ENCODE measurements at regions not wholly inside any gene's neighbourhood (a gene's known extent, or its start where the extent isn't known, plus 50 kb on each side); places are given as distances from the start of the nearest gene placed in this dataset.

- TF ChIP-seq EZH2 (IDR thresholded peaks at IDR 0.05), result no peak
- no peak for TF ChIP-seq POLR2AphosphoS5 (IDR thresholded peaks at IDR 0.05; ENCODE audit: borderline replicate concordance, low read depth, low read length)
These were observed 163.8 kb downstream of the CHRM3 start for GRCh38 chr1:239550178-239550577.

Data from SK-N-MC (cell line).